ENCODE measurements at regions not wholly inside any gene's neighbourhood (a gene's known extent, or its start where the extent isn't known, plus 50 kb on each side); places are given as distances from the start of the nearest gene placed in this dataset.
"Not testable (repeated sequence)": the region's sequence is repeated elsewhere in the genome, so short reads cannot be mapped to it uniquely, and the experiment has no call there.

GRCh38 chr1:188669728-188670382 lies 1807.8 kb downstream of the BRINP3 start:
- peak; percentile 60 for DNase-seq

DNA sequence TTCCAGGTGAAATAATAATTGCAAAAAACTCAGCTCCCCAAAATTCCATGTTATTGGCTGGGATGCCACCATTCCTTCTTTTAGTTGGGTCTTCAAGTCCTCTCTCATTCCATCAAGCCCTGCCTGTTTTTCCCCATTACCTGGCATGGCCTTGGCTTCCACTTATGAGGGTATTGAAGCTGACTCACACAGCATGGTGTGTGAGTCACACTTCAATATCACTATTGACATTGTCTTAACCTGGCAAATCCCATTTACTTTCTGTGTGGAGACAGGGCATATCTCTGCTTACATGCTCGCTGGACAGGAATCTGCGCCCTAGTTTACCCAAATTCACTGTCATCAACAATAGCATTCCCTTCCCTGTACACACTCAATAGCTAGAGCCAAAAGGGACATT lies 1806.8 kb downstream of the BRINP3 start:
- DNase-seq, result no peak

DNA sequence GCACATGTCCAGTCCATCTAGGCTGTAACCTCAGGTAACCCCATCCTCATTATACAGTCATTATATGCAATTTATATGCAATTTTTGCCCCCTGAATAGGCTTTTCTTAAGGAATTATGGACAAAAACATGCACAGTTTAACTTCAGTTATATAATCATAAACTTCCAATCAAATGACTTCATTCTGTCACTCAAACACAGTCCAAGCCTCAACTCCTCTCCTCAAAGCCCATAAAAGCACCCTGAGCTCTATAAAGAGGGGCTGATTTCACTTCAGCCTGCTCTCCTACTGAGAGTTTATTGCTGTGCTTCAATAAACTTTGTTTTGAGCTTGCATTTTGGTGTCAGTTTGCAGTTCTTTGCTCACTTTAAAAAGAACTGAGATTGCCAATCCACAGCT lies 1805.5 kb downstream of the BRINP3 start:
- no peak for DNase-seq

- DNase-seq, result no peak
These were observed 1788.1 kb downstream of the BRINP3 start for GRCh38 chr1:188689542-188689941.

DNA sequence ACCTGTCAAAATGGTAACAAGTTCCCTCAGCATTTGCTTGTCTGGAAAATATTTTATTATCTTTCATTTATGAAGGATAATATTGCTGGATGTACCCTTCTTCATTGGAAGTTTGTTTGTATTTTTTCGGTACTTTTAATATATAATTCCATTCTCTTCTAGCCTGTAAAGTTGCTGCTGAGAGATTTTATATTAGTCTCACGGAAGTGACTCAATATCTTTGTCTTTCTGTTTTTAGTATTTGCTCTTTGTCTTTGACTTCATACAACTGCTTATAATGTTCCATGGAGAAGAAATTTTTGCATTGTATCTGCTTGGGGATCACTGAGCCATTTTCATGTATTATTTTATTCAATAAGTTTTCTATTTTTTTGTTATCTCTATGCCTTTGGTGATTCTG lies 1777.5 kb downstream of the BRINP3 start:
- no peak for DNase-seq

- no peak for DNase-seq
These were observed 1770.9 kb downstream of the BRINP3 start for GRCh38 chr1:188706742-188707141.

- DNase-seq, result peak; percentile 90
These were observed 1768.7 kb downstream of the BRINP3 start for GRCh38 chr1:188708795-188709535.

DNA sequence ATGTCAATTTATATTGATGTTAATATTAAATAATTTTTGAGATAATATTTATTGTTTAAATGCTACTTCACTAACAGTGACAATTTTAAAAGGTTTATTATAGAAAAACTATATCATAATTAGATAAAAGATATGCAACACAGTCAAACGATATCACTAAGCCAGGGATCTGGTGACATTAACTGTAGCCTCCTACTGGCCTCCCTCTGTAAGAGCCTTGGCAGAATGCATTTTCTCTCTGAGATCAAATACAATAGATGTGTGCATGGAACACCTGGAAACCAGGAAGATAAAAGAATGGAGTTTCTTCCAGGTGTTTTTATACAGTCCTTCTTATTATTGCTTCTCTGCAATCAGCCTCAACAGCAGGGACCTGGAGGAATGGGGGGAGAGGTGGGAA lies 1762.1 kb downstream of the BRINP3 start:
- DNase-seq, result no peak

GRCh38 chr1:188719735-188720134 lies 1757.9 kb downstream of the BRINP3 start:
- no peak for DNase-seq

DNA sequence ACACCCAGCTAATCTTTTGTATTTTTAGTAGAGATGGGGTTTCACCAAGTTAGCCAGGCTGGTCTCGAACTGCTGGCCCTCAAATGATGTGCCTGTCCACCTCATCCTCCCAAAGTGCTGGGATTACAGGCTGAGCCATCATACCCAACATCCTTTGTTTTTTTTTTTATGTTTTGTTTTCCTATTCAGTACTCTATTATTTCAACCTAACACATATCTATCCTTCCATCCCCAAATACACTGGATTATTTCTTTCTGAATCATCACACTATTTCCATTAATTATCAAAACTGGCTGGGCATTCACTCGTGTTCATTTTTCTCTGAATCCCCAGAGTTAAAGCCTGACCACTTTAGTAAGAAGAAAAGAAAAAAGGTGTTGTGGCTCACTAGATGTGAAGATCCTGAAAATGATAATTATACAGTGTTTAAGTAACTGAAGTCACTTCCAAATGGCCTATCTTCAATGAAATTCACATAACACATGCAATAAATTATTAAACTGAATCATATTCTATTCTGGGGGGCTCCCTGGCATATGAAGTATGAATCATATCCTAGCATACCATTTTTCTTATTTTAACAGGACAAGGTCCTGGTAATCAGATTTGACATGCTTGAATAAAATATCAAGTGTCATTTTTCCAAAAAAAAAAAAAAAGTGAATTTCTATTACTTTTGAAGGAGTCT lies 1754.2 kb downstream of the BRINP3 start:
- no peak for DNase-seq

DNA sequence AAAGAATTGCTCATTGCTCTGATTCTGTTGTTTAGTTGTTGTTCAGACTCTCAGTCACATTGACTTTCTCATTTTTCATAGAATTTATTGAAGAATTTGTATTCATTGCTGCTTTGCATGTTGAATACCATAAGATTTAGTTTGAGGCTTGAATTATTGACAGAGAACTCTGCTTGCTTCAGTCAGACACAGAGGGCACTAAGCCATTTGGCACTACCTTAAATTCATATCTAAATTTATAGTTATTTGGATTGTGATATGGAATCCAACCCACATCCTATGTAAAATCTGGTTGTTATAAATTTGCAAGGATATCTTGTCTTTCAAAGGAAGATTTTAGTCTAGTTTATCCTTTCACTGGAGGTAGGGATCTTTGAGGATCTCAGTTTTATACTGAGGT lies 1748.6 kb downstream of the BRINP3 start:
- DNase-seq, result no peak

DNA sequence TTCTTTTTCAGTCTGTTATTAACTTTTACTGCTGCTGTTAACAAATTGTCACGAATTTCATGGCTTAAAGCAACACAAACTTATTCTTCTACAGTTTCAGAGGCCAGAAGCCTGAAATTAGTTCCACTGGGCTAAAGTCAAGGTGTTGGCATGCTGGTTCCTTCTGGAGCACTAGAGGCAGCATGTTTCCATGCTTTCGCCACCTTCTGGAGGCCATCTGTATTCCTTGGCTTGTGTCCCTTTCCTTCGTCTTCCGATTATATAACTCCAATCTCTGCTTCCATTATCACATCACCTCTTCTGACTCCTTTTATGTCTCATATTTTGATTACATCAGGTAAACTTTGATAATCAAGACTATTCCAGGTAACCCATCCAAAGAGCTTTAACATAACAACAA lies 1742.1 kb downstream of the BRINP3 start:
- no peak for DNase-seq

DNA sequence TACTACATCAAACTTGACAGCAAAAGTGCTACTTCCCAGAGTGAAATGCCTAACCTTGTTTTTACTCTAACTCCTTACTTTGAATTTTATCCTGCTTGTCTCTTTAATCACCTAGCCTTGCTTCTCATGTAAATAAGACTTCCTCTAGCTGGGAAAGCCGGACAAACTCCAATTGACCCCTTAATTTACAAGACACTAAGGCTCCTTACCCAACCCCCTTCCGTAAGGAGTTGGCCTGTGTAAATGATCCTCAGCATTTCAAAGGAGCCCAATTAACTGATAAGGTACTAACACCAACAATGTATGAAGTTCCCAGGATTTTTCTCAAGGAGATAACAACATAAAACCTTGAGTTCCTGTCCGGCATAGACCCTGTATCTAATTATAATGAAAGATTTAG lies 1728.4 kb downstream of the BRINP3 start:
- not testable (repeated sequence) for DNase-seq

- not testable (repeated sequence) for DNase-seq
These were observed 1725.6 kb downstream of the BRINP3 start for GRCh38 chr1:188752027-188752426.

- not testable (repeated sequence) for DNase-seq
These were observed 1719.9 kb downstream of the BRINP3 start for GRCh38 chr1:188757747-188758146.

- DNase-seq, result no peak
These were observed 1716.4 kb downstream of the BRINP3 start for GRCh38 chr1:188761226-188761625.

DNA sequence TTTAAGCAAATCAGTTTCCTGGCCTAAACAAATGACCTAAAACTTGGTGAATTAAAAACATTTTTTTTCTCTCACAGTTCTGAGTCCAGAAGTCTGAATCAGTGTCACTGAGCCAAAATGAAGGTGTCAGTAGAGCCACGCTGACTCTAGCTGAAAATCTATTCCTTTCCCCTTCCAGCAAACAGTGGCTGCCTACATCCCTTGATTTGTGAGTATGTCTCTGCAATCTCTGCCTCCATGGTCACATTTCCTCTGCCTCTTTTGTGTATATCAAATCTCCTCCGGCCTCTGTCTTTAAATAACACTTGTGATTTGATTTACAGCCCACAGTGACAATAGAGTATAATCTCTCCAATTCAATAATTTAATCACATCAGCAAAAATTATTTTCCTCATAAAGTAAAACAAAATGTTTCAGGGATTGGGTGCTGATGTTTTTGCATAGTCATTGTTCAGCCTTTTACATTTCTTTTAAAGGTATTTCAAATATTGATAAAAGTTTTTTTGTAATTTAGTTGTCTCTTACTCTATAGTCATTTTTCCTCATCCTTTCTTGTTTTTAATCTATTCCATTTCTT lies 1715.4 kb downstream of the BRINP3 start:
- DNase-seq, result no peak

DNA sequence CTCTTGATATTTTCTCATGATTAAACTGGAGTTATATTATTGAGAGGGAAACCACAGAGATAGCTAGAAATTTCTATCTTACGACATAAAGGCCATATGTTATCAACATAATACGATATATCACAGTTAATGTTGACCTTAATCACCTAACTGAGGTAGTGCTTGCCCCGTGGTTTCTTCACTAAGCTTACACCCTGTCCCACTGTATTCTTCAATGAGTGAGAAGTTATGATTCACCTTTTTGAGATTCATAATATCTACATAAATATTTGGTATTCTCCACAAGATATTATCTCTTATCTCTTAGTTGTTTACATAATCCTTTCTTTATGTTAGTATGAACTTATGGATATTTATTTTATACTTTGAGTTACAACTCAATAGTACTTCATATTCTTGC lies 1714.1 kb downstream of the BRINP3 start:
- no peak for DNase-seq

- DNase-seq, result no peak
These were observed 1708.5 kb downstream of the BRINP3 start for GRCh38 chr1:188769181-188769580.

DNA sequence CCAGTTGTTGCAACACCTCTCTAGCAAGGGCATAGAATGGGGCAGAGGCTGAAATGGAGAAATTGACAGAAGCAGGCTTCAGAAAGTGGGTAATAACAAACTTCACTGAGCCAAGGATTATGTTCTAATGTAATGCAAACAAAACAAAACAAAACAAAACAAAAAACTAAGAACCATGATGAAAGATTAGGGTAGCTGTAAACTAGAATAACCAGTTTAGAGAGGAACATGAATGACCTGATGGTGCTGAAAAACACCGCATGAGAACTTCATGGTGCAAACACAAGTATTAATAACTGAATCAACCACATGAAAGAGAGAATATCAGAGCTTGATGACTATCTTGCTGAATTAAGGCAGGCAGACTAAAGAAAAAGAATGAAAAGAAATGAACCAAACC lies 1707.7 kb downstream of the BRINP3 start:
- DNase-seq, result no peak

- no peak for DNase-seq
These were observed 1699.1 kb downstream of the BRINP3 start for GRCh38 chr1:188778578-188778977.

- no peak for DNase-seq
These were observed 1695.3 kb downstream of the BRINP3 start for GRCh38 chr1:188782220-188782841.

- DNase-seq, result no peak
These were observed 1682.7 kb downstream of the BRINP3 start for GRCh38 chr1:188794969-188795368.
